Activated CD4-positive, alpha-beta T cell treated with anti-CD3 and anti-CD28 coated beads, Interleukin-2, amount 10 ng/mL, durations not matched to agents 7 days and 5 days (primary cell): ENCODE measurements at regions not wholly inside any gene's neighbourhood (a gene's known extent, or its start where the extent isn't known, plus 50 kb on each side); places are given as distances from the start of the nearest gene placed in this dataset.
"Not testable (repeated sequence)": the region's sequence is repeated elsewhere in the genome, so short reads cannot be mapped to it uniquely, and the experiment has no call there.

Experiments
- CTCF ChIA-PET: fragments of 350-600 bp; sonication (Branson Sonifier 250); formaldehyde crosslinking; loops from one replicate; lab custom pipeline; 2021; ENCODE audit warnings: antibody characterized with exemption; lab: Charles Lee
- POLR2A ChIA-PET: fragments of 350-600 bp; sonication (Branson Sonifier 250); formaldehyde crosslinking; loops from one replicate; lab custom pipeline; 2021; ENCODE audit warnings: antibody characterized with exemption; lab: Charles Lee
- DNase-seq: peaks from one replicate; pipeline ENCODE4 v3.0.0-alpha.2; 2020
- H3K27ac Mint-ChIP-seq: one replicate; pipeline ENCODE4 v1.8.0; 2021; ENCODE audit warnings: mild to moderate bottlenecking, moderate library complexity, mixed read lengths
- H3K27me3 Mint-ChIP-seq: one replicate; pipeline ENCODE4 v1.8.0; 2021; ENCODE audit warnings: mixed read lengths
- H3K36me3 Mint-ChIP-seq: one replicate; pipeline ENCODE4 v1.8.0; 2021; ENCODE audit warnings: low read depth, mixed read lengths
- H3K4me1 Mint-ChIP-seq: one replicate; pipeline ENCODE4 v1.8.0; 2021; ENCODE audit warnings: mixed read lengths
- H3K4me3 Mint-ChIP-seq: one replicate; pipeline ENCODE4 v1.8.0; 2021; ENCODE audit warnings: mild to moderate bottlenecking, moderate library complexity, mixed read lengths
- H3K9me3 Mint-ChIP-seq: one replicate; pipeline ENCODE4 v1.8.0; 2021; ENCODE audit warnings: mixed read lengths

DNA sequence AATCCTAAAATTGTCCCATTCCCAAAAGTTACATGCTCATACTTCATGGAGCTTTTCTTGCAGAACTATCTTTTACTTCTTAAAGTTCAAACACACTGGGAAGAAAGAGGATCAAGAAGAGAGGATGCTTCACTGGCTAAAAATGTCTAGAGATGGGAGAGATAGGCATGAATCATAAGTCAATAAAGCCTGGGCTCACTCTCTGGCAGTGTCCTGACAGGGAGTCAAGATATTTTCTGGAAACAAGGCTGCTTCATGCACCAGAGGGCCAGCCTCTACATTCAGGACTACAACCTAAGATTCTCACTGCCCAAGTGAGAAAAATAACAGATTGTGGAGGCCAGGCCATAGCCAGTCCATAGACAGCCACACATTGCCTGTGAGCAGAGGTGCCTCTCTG lies 1358.4 kb downstream of the EFNA5 start:
- Mint-ChIP-seq H3K4me3 (no peak overlapping the region), H3K4me1 (no peaks in the 10 kb centered on the region), H3K27ac (no peak overlapping the region), H3K9me3 (peaks cover 2% of the 10 kb centered on the region), H3K36me3 (no peaks in the 10 kb centered on the region), H3K27me3 (no peaks in the 10 kb centered on the region)
- DNase-seq: no peak
- POLR2A ChIA-PET: no interaction called here
- CTCF ChIA-PET: no interaction called here

DNA sequence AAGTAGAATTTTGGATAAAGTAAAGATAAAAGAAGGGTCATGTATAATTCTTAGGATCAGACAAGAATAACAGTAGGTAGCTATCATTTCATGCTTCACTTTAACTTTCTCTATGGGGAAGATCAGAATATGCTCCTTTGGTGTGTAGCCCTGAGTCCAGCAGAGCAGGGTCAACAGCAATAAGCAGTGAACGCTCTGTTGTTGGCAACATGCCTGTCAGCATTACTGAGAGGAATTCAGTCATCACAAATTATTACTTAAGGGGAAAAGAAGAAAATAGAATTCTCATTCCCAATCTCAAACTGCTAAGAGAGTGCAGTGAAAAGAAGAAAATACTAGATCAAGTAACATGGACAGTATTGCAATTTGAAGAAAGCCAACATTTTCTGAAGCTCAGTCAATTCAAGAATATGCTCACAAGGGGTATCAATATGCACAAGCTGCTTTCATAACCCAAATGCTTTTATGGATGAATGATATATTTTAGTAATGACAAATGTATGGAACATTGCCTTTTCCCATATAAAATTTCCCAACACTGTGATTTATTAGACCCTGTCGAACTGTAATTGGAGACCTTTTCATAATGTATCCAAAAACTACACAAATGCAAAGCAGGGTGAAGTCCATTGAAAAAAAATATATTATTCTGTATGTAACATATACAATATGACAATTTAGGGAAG lies 1359.4 kb downstream of the EFNA5 start:
- CTCF ChIA-PET: no interaction called here
- H3K4me1 Mint-ChIP-seq: no peaks in the 10 kb centered on the region
- H3K4me3 Mint-ChIP-seq: no peak overlapping the region
- no peak for DNase-seq
- no peaks in the 10 kb centered on the region for H3K27me3 Mint-ChIP-seq
- H3K27ac Mint-ChIP-seq: no peak overlapping the region
- H3K9me3 Mint-ChIP-seq: peaks cover 2% of the 10 kb centered on the region
- POLR2A ChIA-PET: no interaction called here
- H3K36me3 Mint-ChIP-seq: no peaks in the 10 kb centered on the region

DNA sequence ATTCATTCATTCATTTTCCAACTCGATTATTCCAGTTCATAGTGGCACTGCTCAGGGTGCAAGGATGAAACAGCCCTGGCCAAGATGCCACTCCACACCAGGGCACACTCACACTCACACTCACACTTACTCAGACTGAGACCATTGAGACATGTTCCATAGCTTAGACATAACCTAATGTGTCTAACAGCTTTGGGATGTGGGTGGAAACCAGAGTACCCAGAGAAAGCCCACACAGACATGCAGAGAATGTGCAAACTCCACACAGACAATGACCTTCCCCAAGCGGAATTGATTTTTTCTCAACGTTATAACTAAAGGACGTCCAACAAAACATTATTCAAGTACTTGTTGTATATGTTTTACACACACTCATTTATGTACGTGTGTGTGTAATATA lies 1363.5 kb downstream of the EFNA5 start:
- Mint-ChIP-seq H3K27me3 (no peaks in the 10 kb centered on the region), H3K27ac (no peak overlapping the region), H3K36me3 (no peaks in the 10 kb centered on the region), H3K9me3 (peaks cover 2% of the 10 kb centered on the region), H3K4me3 (no peak overlapping the region), H3K4me1 (no peaks in the 10 kb centered on the region)
- no peak for DNase-seq
- ChIA-PET CTCF (no interaction called here), POLR2A (no interaction called here)

DNA sequence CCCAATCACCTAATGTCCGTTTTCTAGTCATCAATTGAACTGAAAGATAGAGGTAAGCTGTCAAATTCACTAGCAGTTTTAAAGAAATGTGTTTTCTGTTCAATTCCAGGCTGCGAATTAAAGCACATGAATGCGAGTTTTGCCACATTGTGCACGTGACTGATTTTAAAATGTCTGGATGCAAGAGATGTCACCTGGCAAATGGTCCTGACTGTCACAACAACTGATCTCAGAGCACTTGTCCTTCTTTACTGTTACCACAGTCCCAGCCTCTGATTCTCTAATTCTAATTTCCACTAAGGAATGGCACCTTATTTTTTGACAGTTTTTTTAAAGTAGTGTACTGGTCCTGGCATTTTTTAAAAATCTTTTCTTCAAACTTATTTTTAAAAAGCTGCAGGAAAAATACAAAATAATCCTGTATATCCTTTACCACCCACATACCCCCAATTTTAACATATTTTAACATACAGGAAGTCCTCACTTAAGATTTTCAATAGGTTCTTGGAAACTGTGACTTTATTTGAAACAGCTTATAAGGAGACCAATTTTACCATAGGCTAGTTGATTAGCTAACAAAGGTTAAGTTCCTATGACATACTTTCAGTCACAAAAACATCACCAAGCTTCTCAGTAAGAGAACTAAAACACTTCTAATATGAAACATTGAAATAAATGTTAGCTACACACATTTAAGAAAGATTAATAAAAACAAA lies 1364.3 kb downstream of the EFNA5 start:
- DNase-seq: no peak
- CTCF ChIA-PET: no interaction called here
- H3K9me3 Mint-ChIP-seq: peaks cover 2% of the 10 kb centered on the region
- POLR2A ChIA-PET: no interaction called here
- H3K4me1 Mint-ChIP-seq: no peaks in the 10 kb centered on the region
- H3K36me3 Mint-ChIP-seq: no peaks in the 10 kb centered on the region
- H3K4me3 Mint-ChIP-seq: no peak overlapping the region
- no peak overlapping the region for H3K27ac Mint-ChIP-seq
- no peaks in the 10 kb centered on the region for H3K27me3 Mint-ChIP-seq

DNA sequence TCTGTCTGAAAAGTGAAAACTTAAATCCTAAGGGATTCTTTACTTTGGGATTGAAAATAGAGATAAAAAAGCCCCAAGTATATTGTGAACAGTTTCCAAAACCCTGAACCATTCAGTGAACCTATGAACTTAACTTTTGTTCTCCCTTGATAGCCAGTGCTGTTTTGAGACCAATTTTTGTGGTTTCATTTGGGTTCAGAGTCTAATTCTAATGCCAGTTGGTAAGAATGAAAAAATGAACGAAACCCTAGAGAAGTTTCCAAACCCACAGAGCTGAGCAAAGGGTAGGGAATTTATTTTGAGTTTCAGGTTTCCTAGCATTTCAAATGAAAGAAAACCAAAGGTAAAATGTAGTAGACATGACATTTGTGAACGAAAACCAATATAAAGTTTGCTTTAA lies 1366.8 kb downstream of the EFNA5 start:
- DNase-seq: no peak
- Mint-ChIP-seq H3K27me3 (no peaks in the 10 kb centered on the region), H3K4me3 (no peak overlapping the region), H3K9me3 (no peaks in the 10 kb centered on the region), H3K4me1 (no peaks in the 10 kb centered on the region), H3K36me3 (no peaks in the 10 kb centered on the region), H3K27ac (no peak overlapping the region)
- ChIA-PET POLR2A (no interaction called here), CTCF (no interaction called here)

DNA sequence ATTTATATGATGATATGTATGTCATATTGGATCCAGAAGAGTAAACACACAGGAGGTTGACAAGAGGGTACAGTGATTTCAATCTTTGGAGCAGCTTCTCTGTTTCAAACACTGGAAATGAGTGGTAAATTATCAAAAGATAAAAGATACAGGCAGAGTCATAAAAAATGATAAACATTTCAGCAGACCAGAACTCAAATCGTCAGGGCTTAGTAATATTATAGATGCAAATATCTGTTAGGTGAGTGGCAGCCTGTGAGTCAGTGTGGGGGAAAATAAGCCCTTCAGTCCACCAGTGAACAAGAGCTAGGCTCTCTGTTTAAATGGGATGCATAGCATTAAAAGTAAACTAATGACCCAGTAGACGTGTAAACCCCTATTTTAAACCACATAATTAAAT lies 1378.1 kb downstream of the EFNA5 start:
- Mint-ChIP-seq H3K9me3 (no peaks in the 10 kb centered on the region), H3K27ac (no peak overlapping the region), H3K27me3 (no peaks in the 10 kb centered on the region), H3K4me3 (no peak overlapping the region), H3K36me3 (no peaks in the 10 kb centered on the region), H3K4me1 (no peaks in the 10 kb centered on the region)
- ChIA-PET CTCF (no interaction called here), POLR2A (no interaction called here)
- DNase-seq: no peak

DNA sequence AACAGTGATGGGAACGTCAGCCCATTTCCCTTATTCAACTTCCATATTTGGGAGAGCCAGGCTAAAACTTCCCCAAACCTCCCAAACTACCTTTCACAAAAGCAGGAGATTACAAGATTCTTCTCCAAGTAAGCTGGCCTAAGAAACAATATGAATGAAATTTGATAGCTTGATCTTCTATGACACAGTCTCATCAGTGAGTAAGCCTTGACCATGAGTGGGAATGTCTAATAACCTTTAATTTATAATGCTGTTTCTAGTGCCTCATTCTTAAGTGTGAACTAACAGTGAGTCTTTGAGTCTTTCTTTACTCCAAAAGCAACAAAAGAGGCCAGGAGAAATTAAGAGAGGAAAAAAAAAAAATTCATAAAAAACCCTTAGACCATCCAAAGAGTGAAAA lies 1379.9 kb downstream of the EFNA5 start:
- Mint-ChIP-seq H3K4me1 (no peaks in the 10 kb centered on the region), H3K36me3 (no peaks in the 10 kb centered on the region), H3K4me3 (no peak overlapping the region), H3K27ac (no peak overlapping the region), H3K27me3 (no peaks in the 10 kb centered on the region), H3K9me3 (no peaks in the 10 kb centered on the region)
- ChIA-PET CTCF (no interaction called here), POLR2A (no interaction called here)
- no peak for DNase-seq

DNA sequence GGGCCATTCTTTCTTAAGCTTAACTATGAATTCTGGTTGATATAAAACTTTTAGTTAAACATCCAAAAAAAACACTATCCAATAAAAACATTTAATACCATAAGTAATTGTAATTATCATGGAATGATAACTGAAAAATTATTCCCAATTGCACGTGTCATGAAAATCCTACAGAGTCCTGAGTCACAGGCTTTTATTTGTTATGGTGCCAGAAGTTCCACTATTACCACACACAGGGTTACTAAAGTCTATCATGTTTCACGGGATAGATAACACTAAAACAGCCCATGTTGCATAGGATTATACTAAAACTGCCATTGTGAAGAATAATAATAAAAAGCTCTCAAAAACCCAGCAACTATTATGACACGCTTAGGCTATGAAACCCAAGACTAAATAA lies 1381.8 kb downstream of the EFNA5 start:
- no peak for DNase-seq
- CTCF ChIA-PET: no interaction called here
- Mint-ChIP-seq H3K36me3 (no peaks in the 10 kb centered on the region), H3K27me3 (no peaks in the 10 kb centered on the region), H3K4me1 (no peaks in the 10 kb centered on the region), H3K4me3 (no peak overlapping the region), H3K27ac (no peak overlapping the region), H3K9me3 (no peaks in the 10 kb centered on the region)
- POLR2A ChIA-PET: no interaction called here

DNA sequence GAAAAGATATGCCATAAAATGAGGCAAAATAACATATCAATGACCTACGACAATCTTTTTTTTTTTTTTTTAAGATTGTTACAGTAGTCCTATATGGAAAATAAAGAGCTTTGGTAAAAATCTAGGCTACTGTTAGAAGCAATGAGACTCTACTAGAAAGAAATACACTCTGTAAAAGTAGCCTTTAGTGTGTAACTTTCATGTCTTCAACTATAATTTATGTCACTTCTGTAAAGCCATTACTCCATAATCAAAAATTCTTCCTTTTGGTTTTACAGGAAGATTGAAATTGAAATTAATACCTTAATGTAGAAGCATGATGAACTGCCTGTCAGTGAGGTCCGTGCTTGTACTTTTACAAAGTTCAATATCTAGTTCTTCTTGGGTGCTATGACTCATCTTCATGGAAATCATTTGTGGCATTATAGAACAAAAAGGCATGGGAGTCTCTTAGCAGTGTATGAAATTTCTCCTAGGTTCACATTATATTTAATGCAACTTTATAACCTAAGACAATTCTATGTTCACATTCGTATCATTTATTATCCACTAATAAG lies 1393.1 kb downstream of the EFNA5 start:
- no peaks in the 10 kb centered on the region for H3K4me1 Mint-ChIP-seq
- H3K27me3 Mint-ChIP-seq: no peaks in the 10 kb centered on the region
- no peaks in the 10 kb centered on the region for H3K36me3 Mint-ChIP-seq
- H3K4me3 Mint-ChIP-seq: no peak overlapping the region
- no peak overlapping the region for H3K27ac Mint-ChIP-seq
- no peak for DNase-seq
- ChIA-PET POLR2A (no interaction called here), CTCF (interaction anchor here (0.7 kb wide), 1 partner anchor 716 kb away, joined by 4 read pairs; no protein-coding TSS in a partner anchor)
- no peaks in the 10 kb centered on the region for H3K9me3 Mint-ChIP-seq

DNA sequence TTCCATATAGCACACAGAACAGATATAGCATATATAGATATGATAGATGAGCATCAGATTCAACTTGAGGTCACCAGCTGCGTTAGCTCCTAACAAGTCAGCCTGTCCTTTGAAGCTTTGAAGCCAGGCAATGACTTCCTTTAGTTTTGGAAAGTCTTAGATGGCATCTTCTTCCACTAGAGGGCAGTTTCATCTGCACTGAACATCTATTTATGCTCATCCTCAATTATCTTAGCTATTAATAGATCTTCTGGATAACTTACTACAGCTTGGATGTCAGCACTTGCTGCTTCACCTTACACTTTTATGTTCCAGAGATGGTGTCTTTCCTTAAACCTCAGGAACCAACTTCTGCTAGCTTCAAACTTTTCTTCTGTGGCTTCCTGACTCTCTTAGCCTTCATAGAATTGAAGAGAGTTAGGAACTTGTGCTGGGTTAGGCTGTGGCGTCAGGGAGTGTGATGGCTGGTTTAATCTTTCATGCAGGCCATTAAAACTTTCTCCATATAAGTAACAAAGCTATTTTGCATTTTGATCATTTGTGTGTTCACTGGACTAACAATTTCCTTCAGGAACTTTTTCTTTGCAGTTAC lies 1401.4 kb downstream of the EFNA5 start:
- CTCF ChIA-PET: no interaction called here
- DNase-seq: no peak
- POLR2A ChIA-PET: no interaction called here
- Mint-ChIP-seq H3K4me3 (no peak overlapping the region), H3K27ac (no peak overlapping the region), H3K27me3 (no peaks in the 10 kb centered on the region), H3K9me3 (no peaks in the 10 kb centered on the region), H3K4me1 (no peaks in the 10 kb centered on the region), H3K36me3 (no peaks in the 10 kb centered on the region)

DNA sequence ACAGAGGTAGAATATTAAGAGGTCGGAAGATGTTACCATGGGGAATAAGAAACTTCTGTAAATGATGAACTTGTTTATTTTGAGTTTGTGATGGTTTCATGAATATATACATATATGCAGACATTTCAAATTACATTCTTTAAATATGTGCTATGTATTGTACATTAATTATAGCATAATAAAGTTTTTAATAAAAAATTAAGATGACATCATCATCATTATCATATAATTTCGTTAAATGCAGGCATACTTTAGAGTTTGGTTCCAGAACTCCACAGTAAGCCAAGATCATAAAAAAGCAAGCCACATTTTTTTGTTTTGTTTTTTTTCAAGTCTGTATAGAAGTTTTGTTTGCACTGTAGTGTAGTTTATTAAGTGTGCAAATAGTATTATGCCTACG lies 1403.5 kb downstream of the EFNA5 start:
- ChIA-PET POLR2A (no interaction called here), CTCF (no interaction called here)
- Mint-ChIP-seq H3K27ac (no peak overlapping the region), H3K4me1 (no peaks in the 10 kb centered on the region), H3K9me3 (no peaks in the 10 kb centered on the region), H3K27me3 (no peaks in the 10 kb centered on the region), H3K4me3 (no peak overlapping the region), H3K36me3 (no peaks in the 10 kb centered on the region)
- DNase-seq: no peak

DNA sequence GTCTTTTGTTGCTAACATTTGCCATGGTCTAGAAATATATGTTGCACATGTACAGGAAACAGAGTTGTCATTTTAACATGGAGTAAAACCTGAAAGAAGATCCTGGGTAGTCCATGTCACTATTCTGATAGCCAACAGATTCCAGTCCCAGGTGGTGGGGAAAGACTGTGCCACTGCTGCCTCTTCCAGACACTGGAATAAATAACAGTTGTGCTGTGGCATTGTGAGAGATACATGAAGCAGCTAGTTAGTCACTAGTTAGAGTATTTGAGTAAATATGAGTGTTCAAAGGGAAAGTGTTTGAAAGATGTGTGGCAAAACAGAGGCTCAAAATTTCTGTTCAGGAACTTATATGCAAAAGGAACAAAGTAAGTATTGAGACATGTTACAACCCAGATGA lies 1408.3 kb downstream of the EFNA5 start:
- no peak for DNase-seq
- Mint-ChIP-seq H3K9me3 (no peaks in the 10 kb centered on the region), H3K4me3 (no peak overlapping the region), H3K36me3 (no peaks in the 10 kb centered on the region), H3K4me1 (no peaks in the 10 kb centered on the region), H3K27me3 (no peaks in the 10 kb centered on the region), H3K27ac (no peak overlapping the region)
- ChIA-PET POLR2A (no interaction called here), CTCF (no interaction called here)

DNA sequence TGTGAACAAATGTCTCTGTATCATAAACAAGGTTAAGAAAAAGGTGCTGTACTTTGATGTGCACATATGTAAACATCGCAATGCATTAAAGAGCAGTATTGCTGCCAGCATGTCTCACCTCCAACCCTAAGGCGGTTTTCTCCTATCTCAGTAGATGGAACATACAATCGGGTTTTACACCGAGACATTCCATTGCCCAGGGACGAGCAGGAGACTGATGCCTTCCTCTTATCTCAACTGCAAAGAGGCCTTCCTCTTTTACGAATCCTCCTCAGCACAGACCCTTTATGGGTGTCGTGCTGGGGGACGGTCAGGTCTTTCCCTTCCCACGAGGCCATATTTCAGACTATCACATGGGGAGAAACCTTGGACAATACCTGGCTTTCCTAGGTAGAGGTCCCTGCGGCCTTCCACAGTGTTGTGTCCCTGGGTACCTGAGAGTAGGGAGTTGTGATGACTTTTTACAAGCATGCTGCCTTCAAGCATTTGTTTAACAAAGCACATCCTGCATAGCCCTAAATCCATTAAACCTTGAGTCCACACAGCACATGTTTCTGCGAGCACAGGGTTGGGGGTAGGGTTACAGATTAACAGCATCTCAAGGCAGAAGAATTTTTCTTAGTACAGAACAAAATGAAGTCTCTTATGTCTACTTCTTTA lies 1411.2 kb downstream of the EFNA5 start:
- H3K4me3 Mint-ChIP-seq, H3K4me1 Mint-ChIP-seq, CTCF ChIA-PET, DNase-seq, H3K36me3 Mint-ChIP-seq, H3K27me3 Mint-ChIP-seq, POLR2A ChIA-PET, H3K9me3 Mint-ChIP-seq, H3K27ac Mint-ChIP-seq: not testable (repeated sequence)
